ENCODE measurements at regions not wholly inside any gene's neighbourhood (a gene's known extent, or its start where the extent isn't known, plus 50 kb on each side); places are given as distances from the start of the nearest gene placed in this dataset.
A peak's percentile ranks its signal among the peaks of the same experiment; 100 is the strongest.

- Histone ChIP-seq H3K4me2 (ENCODE audit: unreplicated experiment) (no peak overlapping the region), H3K27ac (no peak overlapping the region), H3K9ac (no peak overlapping the region), H3K9me2 (ENCODE audit: insufficient read depth) (no peaks in the 10 kb centered on the region), H3K9me3 (ENCODE audit: low read depth) (no peaks in the 10 kb centered on the region), H3K79me2 (ENCODE audit: insufficient read depth) (no peaks in the 10 kb centered on the region), H2AFZ (no peak overlapping the region), H3K36me3 (ENCODE audit: low read depth) (no peaks in the 10 kb centered on the region), H3K4me1 (ENCODE audit: insufficient read depth) (no peaks in the 10 kb centered on the region; the same call in 1 of the 2 replicates), H4K20me1 (ENCODE audit: insufficient read depth) (no peaks in the 10 kb centered on the region), H3K27me3 (replicated peaks; ENCODE audit: insufficient read depth) (no peaks in the 10 kb centered on the region), H3F3A (ENCODE audit: insufficient read depth) (no peaks in the 10 kb centered on the region), H3K4me3 (no peak overlapping the region)
- in situ Hi-C loops (cut with MboI), result no loop called here
- no peak for DNase-seq
- no peak for TF ChIP-seq EZH2 (IDR thresholded peaks at IDR 0.05; ENCODE audit: insufficient read depth, poor library complexity, severe bottlenecking)
- no peak for TF ChIP-seq EZH2phosphoT487 (IDR thresholded peaks at IDR 0.05; ENCODE audit: insufficient read depth, low read depth)
- WGBS, 2 experiments (ENCODE audit: low coverage in 1 of 2, low lambda C conversion rate in 2 of 2, missing lambda C conversion rate in 2 of 2), result 71 to 80% methylated on average over 5 of the region's 5 CpGs
These were observed 440.9 kb downstream of the IRS1 start for GRCh38 chr2:226358688-226359087.

- in situ Hi-C loops (cut with MboI), result no loop called here
- no peak overlapping the region for H3K27ac ChIP-seq
- TF ChIP-seq EZH2phosphoT487 (IDR thresholded peaks at IDR 0.05; ENCODE audit: insufficient read depth, low read depth), result no peak
- TF ChIP-seq EZH2 (IDR thresholded peaks at IDR 0.05; ENCODE audit: insufficient read depth, poor library complexity, severe bottlenecking), result no peak
- H3K79me2 ChIP-seq (ENCODE audit: insufficient read depth), result no peaks in the 10 kb centered on the region
- H3K9ac ChIP-seq, result no peak overlapping the region
- H3K4me3 ChIP-seq, result no peak overlapping the region
- H3F3A ChIP-seq (ENCODE audit: insufficient read depth), result no peaks in the 10 kb centered on the region
- H3K9me3 ChIP-seq (ENCODE audit: low read depth), result no peaks in the 10 kb centered on the region
- no peak overlapping the region for H2AFZ ChIP-seq
- 60 to 63% methylated on average over 5 of the region's 5 CpGs for WGBS, 2 experiments (ENCODE audit: low coverage in 1 of 2, low lambda C conversion rate in 2 of 2, missing lambda C conversion rate in 2 of 2)
- DNase-seq, result no peak
- no peak overlapping the region for H3K4me2 ChIP-seq (ENCODE audit: unreplicated experiment)
- no peaks in the 10 kb centered on the region for H3K4me1 ChIP-seq (ENCODE audit: insufficient read depth)
- H3K36me3 ChIP-seq (ENCODE audit: low read depth), result no peaks in the 10 kb centered on the region
- no peaks in the 10 kb centered on the region for H3K9me2 ChIP-seq (ENCODE audit: insufficient read depth)
- no peaks in the 10 kb centered on the region for H4K20me1 ChIP-seq (ENCODE audit: insufficient read depth)
- no peaks in the 10 kb centered on the region for H3K27me3 ChIP-seq (replicated peaks; ENCODE audit: insufficient read depth)
These were observed 441.8 kb downstream of the IRS1 start for GRCh38 chr2:226357816-226358215.

- no peak overlapping the region for H3K9ac ChIP-seq
- no peaks in the 10 kb centered on the region for H3K4me1 ChIP-seq (ENCODE audit: insufficient read depth)
- no peak overlapping the region for H2AFZ ChIP-seq
- H3K4me3 ChIP-seq, result no peak overlapping the region
- no peaks in the 10 kb centered on the region for H3K9me2 ChIP-seq (ENCODE audit: insufficient read depth)
- no peak overlapping the region for H3K4me2 ChIP-seq (ENCODE audit: unreplicated experiment)
- DNase-seq, result no peak
- no peaks in the 10 kb centered on the region for H3K36me3 ChIP-seq (ENCODE audit: low read depth)
- H3K27ac ChIP-seq, result no peak overlapping the region
- H3K27me3 ChIP-seq (replicated peaks; ENCODE audit: insufficient read depth), result no peaks in the 10 kb centered on the region
- in situ Hi-C loops (cut with MboI), result no loop called here
- H3K9me3 ChIP-seq (ENCODE audit: low read depth), result no peaks in the 10 kb centered on the region
- H3F3A ChIP-seq (ENCODE audit: insufficient read depth), result no peaks in the 10 kb centered on the region
- no peaks in the 10 kb centered on the region for H4K20me1 ChIP-seq (ENCODE audit: insufficient read depth)
- no peak for TF ChIP-seq EZH2phosphoT487 (IDR thresholded peaks at IDR 0.05; ENCODE audit: insufficient read depth, low read depth)
- no peak for TF ChIP-seq EZH2 (IDR thresholded peaks at IDR 0.05; ENCODE audit: insufficient read depth, poor library complexity, severe bottlenecking)
- H3K79me2 ChIP-seq (ENCODE audit: insufficient read depth), result no peaks in the 10 kb centered on the region
These were observed 444.0 kb downstream of the IRS1 start for GRCh38 chr2:226355600-226355999.

- Histone ChIP-seq H2AFZ (no peak overlapping the region), H3K27ac (no peak overlapping the region), H3K4me2 (ENCODE audit: unreplicated experiment) (no peak overlapping the region), H3K9me3 (ENCODE audit: low read depth) (no peaks in the 10 kb centered on the region), H3K36me3 (ENCODE audit: low read depth) (no peaks in the 10 kb centered on the region), H3K9ac (no peak overlapping the region), H4K20me1 (ENCODE audit: insufficient read depth) (no peaks in the 10 kb centered on the region), H3K9me2 (ENCODE audit: insufficient read depth) (no peaks in the 10 kb centered on the region), H3K4me3 (no peak overlapping the region), H3K4me1 (ENCODE audit: insufficient read depth) (no peaks in the 10 kb centered on the region), H3K27me3 (replicated peaks; ENCODE audit: insufficient read depth) (no peaks in the 10 kb centered on the region), H3F3A (ENCODE audit: insufficient read depth) (no peaks in the 10 kb centered on the region), H3K79me2 (ENCODE audit: insufficient read depth) (no peaks in the 10 kb centered on the region)
- in situ Hi-C loops (cut with MboI), result no loop called here
- DNase-seq, result peak; percentile 14
- TF ChIP-seq EZH2phosphoT487 (IDR thresholded peaks at IDR 0.05; ENCODE audit: insufficient read depth, low read depth) (no peak), EZH2 (IDR thresholded peaks at IDR 0.05; ENCODE audit: insufficient read depth, poor library complexity, severe bottlenecking) (no peak)
These were observed 445.2 kb downstream of the IRS1 start for GRCh38 chr2:226354434-226354833.

GRCh38 chr2:226352941-226353560, 446.6 kb downstream of the IRS1 start:
- Histone ChIP-seq H3K4me2 (ENCODE audit: unreplicated experiment) (no peak overlapping the region), H3K9me3 (ENCODE audit: low read depth) (no peaks in the 10 kb centered on the region), H3K9me2 (ENCODE audit: insufficient read depth) (no peaks in the 10 kb centered on the region), H3F3A (ENCODE audit: insufficient read depth) (no peaks in the 10 kb centered on the region), H3K36me3 (ENCODE audit: low read depth) (no peaks in the 10 kb centered on the region), H3K4me1 (ENCODE audit: insufficient read depth) (no peaks in the 10 kb centered on the region), H4K20me1 (ENCODE audit: insufficient read depth) (no peaks in the 10 kb centered on the region), H3K9ac (no peak overlapping the region), H3K4me3 (no peak overlapping the region), H2AFZ (no peak overlapping the region), H3K27ac (no peak overlapping the region), H3K79me2 (ENCODE audit: insufficient read depth) (no peaks in the 10 kb centered on the region), H3K27me3 (replicated peaks; ENCODE audit: insufficient read depth) (no peaks in the 10 kb centered on the region)
- TF ChIP-seq EZH2phosphoT487 (IDR thresholded peaks at IDR 0.05; ENCODE audit: insufficient read depth, low read depth) (no peak), EZH2 (IDR thresholded peaks at IDR 0.05; ENCODE audit: insufficient read depth, poor library complexity, severe bottlenecking) (no peak)
- DNase-seq, result no peak
- WGBS, 2 experiments (ENCODE audit: low coverage in 1 of 2, low lambda C conversion rate in 2 of 2, missing lambda C conversion rate in 2 of 2), result 82 to 83% methylated on average over 6 of the region's 6 CpGs
- in situ Hi-C loops (cut with MboI), result no loop called here

All from GM23248 (cell line).